ENCODE measurements at regions not wholly inside any gene's neighbourhood (a gene's known extent, or its start where the extent isn't known, plus 50 kb on each side); places are given as distances from the start of the nearest gene placed in this dataset.

DNA sequence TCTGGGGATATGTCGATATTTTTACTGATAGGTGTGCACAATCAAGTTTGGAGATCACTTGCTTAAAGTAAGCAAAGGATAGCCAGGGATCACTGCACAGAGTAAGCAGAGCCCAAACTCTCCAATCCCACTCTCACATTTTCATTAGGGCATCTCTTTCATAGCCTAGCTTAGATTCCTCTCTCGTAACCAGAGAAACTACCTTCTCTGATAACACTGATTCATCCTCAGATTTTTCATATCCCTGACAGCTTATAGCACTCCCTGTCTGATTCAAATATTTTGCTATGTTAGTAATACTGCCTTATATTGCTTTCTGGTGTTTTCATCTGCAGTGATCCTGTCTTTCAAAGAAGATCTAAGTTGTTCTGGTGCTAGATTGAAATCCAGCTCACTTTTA is 123.7 kb downstream of the CBLL2 start:
- no peak for DNase-seq

DNA sequence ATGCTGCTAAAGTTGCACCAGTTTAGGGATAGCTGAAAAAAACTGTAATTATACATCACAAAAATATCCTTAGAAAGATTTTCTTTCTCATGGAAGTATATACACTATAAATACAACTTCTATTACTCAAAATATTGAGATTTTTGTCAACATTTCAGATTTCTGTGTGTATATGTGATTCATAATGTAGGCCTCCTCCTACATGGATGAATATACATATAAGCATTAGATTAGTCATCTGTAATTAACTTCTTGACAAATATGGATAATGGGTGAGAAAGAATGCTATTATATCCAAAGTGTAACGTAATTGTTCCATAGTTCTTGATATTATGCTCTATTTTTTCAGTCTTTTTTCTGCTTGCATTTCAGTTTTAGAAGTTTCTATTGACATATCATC is 124.9 kb downstream of the CBLL2 start:
- no peak for DNase-seq

GRCh38 chrX:22399437-22400192 is 126.9 kb downstream of the CBLL2 start:
- DNase-seq: no peak

GRCh38 chrX:22404297-22404696 is 131.6 kb downstream of the CBLL2 start:
- no peak for DNase-seq

GRCh38 chrX:22406201-22406737 is 133.6 kb downstream of the CBLL2 start:
- DNase-seq: no peak

GRCh38 chrX:22409418-22409817 is 136.7 kb downstream of the CBLL2 start:
- no peak for DNase-seq

- no peak for DNase-seq
These were observed 151.6 kb downstream of the CBLL2 start for GRCh38 chrX:22424122-22424915.

GRCh38 chrX:22424919-22425318 is 152.2 kb downstream of the CBLL2 start:
- no peak for DNase-seq

GRCh38 chrX:22429704-22430103 is 157.0 kb downstream of the CBLL2 start:
- no peak for DNase-seq

DNA sequence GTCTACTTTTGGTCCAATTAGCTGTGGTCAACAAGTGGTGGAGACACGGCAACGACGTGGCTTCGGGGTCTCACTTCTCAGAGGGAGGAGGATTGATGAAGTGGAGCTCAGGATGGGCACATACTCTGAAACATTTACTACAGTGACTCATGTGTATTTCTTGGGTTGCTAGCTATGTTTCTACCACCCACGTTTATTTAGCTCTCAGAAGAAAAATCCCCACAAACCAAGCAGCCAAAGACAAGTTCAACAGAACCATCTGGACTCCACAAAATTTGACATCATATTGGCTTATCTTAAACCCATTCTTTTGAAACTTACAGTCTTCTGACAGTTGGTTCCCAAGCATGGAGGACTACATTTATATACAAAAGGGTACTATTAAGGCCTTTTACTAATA is 158.0 kb downstream of the CBLL2 start:
- no peak for DNase-seq

DNA sequence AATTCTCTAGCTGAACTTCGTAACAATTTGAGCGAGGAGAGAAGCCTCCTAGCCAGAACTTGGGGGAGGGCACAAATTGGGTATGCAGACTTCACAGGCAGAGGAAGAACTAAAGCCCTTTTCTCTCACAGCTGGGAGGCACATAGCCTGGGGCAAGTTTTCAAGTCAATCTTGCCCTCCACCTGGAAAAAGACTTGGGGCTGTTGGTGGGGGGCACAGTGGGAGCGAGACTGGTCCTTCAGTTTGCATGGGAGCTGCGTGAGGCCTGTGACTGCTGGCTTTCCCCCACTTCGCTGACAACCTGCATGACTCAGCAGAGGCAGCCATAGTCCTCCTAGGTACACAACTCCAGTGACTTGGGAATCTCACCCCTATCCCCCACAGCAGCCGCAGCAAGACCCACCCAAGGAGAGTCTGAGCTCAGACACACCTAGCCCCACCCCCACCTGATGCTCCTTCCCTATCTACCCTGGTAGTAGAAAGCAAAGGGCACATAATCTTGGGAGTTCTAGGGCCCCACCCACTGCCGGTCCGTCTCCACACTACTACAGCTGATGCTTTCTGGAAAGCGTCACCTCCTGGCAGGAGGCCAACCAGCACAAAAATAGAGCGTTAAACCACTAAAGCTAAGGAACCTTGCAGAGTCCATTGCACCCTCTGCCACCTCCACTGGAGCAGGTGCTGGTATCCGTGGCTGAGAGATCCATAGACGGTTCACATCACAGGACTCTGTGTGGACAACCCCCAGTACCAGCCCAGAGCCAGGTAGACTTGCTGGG is 160.8 kb downstream of the CBLL2 start:
- no peak for DNase-seq

DNA sequence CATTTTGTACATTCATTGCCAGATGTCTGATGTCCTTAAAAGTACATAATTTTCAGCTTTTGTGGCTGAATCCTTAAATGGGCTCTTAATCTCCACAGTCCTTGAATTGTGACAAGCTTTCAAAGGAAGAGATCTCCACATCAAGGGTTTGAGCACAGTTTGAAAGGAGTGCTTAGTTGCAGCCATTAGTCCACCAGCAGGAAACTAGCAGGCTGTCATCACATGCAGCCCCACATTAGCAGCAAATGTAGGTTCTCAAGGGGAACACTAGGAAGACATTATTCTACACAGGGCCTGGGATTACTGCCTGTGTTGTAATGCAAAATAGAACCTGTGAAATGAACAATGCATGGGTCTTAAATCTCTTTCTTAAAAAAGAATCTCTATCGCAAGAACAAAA is 173.2 kb downstream of the CBLL2 start:
- no peak for DNase-seq

- DNase-seq: no peak
These were observed 190.2 kb downstream of the CBLL2 start for GRCh38 chrX:22462959-22463358.

GRCh38 chrX:22467571-22467970 is 194.9 kb downstream of the CBLL2 start:
- DNase-seq: no peak

- DNase-seq: no peak
These were observed 208.7 kb downstream of the CBLL2 start for GRCh38 chrX:22481436-22481835.

DNA sequence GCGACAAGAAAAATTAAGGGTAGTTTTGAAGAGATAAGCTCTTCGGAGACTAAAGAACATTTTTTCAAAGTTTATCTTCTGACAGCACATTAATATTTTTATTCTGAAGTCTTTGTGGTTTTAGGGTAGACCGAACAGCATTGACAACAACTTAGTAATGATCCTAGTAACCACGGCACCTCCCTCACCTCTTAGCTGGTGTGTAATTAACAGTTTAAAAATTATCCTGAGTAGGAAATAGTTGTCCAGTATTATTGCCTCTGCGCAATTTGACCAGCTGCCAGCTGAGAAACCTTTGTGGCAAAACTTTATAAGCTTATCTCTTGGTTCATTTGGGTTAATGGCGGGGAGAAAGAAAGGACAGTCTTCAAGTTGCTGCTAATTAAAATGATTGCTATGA is 213.6 kb downstream of the CBLL2 start:
- DNase-seq: no peak

DNA sequence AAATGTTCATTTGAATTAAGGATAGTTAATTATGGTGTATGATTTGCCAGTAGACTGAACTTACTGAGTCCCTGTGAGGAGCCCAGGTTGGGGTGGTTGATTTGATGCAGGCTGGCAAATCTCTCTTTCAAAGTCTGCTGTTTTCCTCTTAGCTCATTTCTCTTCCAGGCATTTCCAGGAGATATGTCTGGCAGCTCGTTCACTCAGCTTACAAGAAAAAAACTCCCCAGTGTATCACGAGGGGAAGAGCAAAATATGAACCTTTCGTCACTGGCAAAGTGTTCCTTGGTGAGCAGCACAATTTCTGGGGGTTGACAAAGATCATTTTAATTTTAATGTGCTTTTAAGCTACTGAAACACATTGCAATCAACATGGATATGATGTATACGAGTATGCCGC is 244.2 kb downstream of the CBLL2 start:
- DNase-seq: no peak

GRCh38 chrX:22520128-22520828 is 247.6 kb downstream of the CBLL2 start:
- no peak for DNase-seq

GRCh38 chrX:22526339-22526738 is 253.6 kb downstream of the CBLL2 start:
- DNase-seq: no peak

GRCh38 chrX:22527302-22527701 is 254.6 kb downstream of the CBLL2 start:
- DNase-seq: no peak

DNA sequence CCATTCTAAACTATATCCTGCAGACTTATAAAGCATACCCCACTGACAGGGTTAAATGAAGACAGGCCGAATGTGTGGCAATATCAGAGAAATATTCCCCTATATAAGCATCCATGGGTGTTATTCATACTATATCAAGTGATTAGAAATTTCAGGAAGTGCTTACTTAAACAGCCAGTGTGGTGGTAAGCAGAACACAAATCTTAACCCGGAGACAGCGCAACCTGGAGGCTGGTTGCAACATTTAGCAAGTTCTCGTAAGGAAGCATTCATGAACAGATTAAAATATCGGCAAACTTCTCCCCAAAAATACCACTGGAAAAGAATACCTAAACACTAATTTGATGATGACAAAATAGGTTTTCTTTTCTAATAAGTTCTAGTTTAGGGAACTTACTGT is 261.2 kb downstream of the CBLL2 start:
- no peak for DNase-seq

DNA sequence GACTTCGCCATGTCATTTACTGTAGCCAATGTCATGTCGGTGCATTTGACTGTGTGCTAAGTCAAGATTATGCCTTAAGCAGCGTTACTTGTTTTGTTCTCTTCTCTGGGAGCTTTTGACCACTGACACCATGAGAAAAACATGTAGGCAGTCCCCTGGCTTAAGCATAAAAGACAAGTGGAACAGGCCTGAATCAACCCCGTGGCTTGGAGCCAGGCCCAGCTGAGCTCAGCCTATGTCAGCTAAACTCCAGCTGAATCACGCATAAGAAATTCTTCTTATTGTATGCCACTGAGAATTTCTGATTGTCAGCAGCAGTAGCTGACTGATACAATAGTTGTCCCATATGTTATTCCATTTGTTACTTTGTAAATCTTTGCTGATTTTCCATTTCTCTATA is 261.9 kb downstream of the CBLL2 start:
- DNase-seq: no peak

Measured in stimulated activated CD4-positive, alpha-beta T cell treated with anti-CD3 and anti-CD28 coated beads, Interleukin-12 subunit alpha, Interleukin-12 subunit beta, amount 100 ng/mL, for 4 hours (primary cell).